HL-60 (cell line): ENCODE measurements at regions not wholly inside any gene's neighbourhood (a gene's known extent, or its start where the extent isn't known, plus 50 kb on each side); places are given as distances from the start of the nearest gene placed in this dataset.

Source experiments
- CTCF ChIP-seq: IDR thresholded peaks from one replicate; pipeline ENCODE4 v1.5.1; 2011; ENCODE audit warnings: low read length, control low read depth, inconsistent platforms; ENCODE audit not compliant: insufficient read depth
- GABPA ChIP-seq: IDR thresholded peaks from 2 replicates; pipeline ENCODE4 v1.6.1; 2012; ENCODE audit warnings: low read depth

- no peak for TF ChIP-seq CTCF
- no peak for TF ChIP-seq GABPA
Observed at GRCh38 chr6:141260627-141261015, 872.1 kb upstream of the GJE1 start.
